DMS53 treated with DMSO at 0.1 percent for 48 hours (cell line): ENCODE measurements at regions not wholly inside any gene's neighbourhood (a gene's known extent, or its start where the extent isn't known, plus 50 kb on each side); places are given as distances from the start of the nearest gene placed in this dataset.
"Not testable (repeated sequence)": the region's sequence is repeated elsewhere in the genome, so short reads cannot be mapped to it uniquely, and the experiment has no call there.

Experiments used
- DNase-seq: peaks from one replicate; lab custom pipeline; 2025; ENCODE audit not compliant: unreplicated experiment; lab: John Stamatoyannopoulos, UW

GRCh38 chr22:23500508-23501260 lies 79.4 kb downstream of the IGLL1 start:
- DNase-seq = no peak

- no peak for DNase-seq
These were observed 80.1 kb downstream of the IGLL1 start for GRCh38 chr22:23499845-23500500.

DNA sequence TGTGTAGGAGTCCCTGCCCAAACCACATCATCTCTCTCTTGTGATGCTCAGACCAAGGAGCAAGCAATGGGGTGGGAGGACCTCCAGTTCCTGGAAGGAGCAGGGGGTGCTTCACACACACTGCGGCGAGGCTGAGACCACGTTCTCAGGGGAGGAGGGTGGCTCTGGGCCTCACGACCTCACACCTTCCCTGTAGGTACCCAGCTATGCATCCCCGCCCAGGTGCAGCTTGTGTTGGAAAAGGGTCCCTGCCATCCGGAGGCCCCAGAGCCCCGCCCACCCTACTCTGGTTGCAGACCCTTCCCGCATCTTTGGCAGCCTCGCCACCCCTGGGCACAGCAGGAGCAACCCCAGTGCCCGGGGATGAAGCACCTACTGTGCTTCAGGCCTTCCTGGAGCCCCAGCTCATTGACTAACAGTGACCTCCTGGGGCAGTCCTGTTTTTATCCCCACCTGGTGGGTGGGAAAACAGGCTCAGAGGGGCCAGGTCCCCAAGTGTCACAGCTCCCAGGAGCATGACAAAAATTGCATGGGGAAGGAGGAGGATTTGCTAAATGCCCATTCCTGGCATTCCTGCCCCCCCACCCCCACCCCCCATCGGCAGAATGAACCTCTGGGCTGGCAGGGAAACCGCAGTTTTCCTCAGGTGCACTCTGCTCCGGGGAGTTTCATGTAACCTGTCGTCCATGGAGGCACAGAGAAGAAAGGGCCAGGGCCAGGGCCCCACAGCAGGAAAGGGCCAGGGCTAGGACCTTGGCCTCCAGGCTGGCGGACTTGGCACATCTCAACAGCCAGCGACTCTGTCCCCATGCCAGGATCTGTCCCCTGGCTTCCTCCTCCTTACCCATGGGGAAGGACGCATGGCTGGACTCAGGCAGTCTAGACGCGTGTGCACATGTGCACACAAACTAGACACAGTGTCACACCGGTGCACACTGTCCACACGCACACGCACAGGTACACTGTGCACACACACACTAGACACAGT lies 81.0 kb downstream of the IGLL1 start:
- no peak for DNase-seq

DNA sequence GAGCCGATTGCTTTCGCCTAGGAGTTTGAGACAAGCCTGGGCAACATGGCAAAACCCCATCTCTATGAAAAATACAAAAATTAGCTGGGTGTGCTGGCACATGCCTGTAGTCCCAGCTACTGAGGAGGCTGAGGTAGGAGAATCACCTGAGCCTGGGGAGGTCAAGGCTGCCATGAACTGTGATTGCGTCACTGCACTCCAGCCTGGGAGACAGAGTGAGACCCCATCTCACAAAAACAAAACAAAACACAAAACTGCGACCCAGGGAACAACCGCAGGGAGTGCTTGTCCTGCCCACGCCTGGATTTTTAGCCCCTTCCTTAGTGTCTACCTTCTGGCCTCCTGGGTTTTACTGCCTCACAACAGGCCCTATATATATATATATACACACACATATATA lies 82.2 kb downstream of the IGLL1 start:
- DNase-seq = not testable (repeated sequence)

DNA sequence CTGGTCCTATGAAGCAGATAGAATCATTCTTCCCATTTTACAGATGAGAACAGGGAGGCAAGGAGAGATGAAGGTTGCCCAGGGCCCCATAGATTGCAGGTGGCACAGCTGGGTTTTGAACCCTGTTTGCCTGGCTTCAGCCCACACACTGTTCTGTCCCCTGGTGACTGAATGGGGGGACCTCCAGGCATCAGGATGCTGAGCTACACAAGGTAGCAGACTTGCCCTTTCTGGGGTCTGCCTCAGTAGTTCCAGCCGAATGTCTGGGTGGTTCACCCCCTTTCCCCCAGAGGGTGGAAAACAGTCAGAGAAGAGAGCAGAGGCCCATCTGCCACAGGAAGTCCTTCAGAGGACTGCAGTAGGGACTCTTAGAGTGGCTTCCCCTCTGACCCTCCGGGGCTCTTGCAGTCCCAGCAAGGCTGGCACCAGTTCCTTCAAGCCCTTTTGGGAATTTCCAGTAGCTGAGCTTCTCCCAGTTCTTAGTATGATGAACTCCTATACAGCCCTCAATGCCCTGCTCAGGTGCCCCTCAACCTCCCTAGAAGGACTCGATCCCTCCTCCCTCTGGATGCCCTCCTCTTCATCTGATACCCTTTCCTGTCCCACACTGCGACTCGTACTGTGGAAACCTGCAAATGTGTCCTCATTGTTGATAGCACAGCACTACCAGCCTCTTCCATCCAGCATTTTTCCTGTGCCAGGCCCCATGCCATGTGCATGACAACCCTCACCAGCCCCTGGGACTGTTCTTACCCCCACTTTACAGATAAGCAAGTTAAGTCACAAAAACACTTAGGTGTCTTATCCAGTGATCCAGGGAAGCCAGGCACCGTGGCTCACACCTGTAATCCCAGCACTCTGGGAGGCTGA lies 82.8 kb downstream of the IGLL1 start:
- no peak for DNase-seq

DNA sequence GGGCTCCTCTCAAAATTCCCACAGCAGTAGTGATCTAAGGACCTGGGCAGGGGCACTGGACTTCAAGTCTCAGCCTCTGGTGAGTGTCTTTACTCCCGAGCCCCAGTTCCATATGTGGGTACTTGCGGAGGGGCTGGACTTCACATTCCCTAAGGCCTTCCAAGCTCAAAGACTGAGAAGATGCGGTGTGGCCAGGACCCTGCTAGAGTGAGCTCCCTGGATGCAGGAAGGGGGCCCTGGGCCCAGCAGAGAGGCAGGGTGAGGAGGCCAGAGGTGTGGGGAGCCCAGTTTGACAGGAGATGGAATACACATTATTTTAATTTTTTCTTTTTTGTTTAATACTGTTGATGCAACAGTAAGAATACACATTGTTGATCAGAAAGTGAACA lies 83.7 kb downstream of the IGLL1 start:
- DNase-seq = no peak

DNA sequence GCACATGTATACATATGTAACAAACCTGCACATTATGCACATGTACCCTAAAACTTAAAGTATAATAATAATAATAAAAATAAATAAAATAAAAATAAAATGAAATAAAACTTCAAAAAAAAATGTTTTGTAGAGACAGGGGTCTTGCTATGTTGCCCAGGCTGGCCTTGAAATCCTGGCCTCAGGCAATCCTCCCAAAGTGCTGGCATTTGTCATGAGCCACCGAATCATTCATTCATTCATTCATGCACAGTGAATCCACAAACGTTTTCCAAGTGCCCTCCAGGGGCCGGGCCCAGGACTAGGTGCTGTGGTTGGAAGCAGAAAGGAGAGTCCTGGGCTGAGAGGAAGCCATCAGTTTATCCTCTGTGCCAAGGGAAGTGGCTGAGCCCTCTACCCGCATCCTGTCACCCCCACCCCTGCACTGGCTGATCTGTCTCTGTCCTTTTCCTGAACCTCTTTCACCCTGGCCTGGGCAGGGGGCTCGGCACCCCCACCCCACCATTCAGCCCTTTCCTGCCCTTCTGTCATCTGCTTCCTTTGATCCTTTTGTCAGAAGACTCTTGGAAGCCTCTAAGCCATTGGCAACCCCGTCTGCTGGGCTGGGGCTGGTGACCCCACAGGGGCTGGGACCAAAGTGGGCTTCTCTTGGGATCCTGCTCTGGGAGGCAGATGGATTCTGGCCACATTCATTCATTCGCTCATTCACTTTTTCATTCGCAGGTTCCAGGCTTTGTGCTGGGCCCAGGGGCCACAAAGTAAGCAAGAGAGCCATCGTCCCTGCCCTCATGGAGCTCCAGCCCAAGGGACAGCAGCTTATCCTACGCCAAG lies 84.3 kb downstream of the IGLL1 start:
- DNase-seq = no peak

DNA sequence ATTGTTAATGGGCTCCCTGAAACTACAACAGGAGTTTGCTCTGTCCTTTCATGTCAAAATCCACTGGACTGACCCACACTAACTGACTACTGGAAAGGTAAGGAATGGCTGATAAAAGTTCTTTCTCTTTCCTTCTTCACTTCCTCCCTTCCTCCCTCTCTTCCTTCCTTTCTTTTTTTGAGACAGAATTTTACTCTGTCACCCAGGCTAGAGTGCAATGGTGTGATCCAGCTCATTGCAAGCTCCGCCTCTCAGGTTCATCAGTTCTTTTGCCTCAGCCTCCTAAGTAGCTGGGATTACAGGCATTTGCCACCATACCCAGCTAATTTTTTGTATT lies 85.2 kb downstream of the IGLL1 start:
- no peak for DNase-seq

DNA sequence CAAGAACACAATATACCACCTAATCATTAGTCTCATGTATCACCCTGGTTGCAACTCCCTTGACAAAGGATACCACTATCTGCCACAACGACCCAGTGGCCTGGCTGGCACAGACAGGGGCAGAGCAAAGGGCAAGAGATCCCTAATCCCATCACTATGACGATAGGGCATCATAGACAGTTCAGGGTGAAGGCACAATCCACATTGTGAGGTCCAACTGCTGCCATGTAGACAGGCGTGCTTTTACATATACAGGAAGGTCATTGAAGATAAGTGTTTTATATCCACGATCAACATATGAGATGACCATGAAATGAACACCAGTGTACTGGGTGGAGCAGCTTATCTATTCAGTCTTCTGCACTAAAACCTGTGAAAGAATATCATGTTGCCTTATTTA lies 94.6 kb downstream of the IGLL1 start:
- no peak for DNase-seq

- DNase-seq = no peak
These were observed 95.4 kb downstream of the IGLL1 start for GRCh38 chr22:23484651-23485050.

GRCh38 chr22:23481369-23481768 lies 98.7 kb downstream of the IGLL1 start:
- no peak for DNase-seq

- DNase-seq = no peak
These were observed 101.9 kb downstream of the IGLL1 start for GRCh38 chr22:23478175-23478574.

GRCh38 chr22:23474531-23474930 lies 105.6 kb downstream of the IGLL1 start:
- not testable (repeated sequence) for DNase-seq

DNA sequence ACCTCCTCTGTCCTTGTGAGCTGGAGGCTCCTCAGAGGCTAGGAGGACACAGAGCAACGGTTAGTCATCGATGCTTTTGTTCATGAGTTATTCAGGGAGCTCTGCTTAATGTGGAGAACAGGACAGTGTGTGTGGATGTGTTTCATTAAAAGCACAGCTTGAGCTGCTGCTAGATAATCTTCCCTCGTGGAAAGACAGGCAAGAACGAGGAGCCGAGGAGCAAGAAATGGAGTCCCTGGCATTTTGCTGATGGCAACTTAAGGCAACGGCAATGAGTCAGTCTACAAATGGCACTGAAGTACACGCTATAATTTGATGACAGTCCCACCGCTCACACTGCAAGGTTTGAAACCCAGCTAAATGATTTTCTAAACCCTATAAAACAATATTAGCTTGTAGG lies 106.2 kb downstream of the IGLL1 start:
- no peak for DNase-seq

DNA sequence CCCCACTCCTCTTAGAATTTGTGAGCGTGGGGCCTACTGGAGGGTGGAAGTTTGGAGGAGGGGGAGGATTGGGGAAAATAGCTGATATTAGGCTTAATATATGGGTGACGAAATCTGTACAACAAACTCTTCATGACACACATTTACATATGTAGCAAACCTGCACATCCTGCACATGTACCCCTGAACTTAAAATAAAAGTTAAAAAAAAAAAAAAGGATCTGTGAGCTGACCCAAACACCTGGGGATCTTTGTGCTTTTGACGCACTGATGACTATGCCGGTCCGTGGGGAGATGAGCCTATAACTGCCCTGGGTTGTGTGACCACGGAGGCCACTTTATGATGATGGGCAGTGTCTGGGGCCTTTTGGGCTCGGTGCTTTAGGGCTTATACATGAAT lies 107.7 kb downstream of the IGLL1 start:
- DNase-seq = not testable (repeated sequence)

GRCh38 chr22:23471698-23472097 lies 108.4 kb downstream of the IGLL1 start:
- DNase-seq = no peak

GRCh38 chr22:23470811-23471389 lies 109.2 kb downstream of the IGLL1 start:
- DNase-seq = no peak

GRCh38 chr22:23467721-23468294 lies 112.3 kb downstream of the IGLL1 start:
- no peak for DNase-seq

- DNase-seq = no peak
These were observed 113.7 kb downstream of the IGLL1 start for GRCh38 chr22:23466351-23466750.
